ENCODE measurements at regions not wholly inside any gene's neighbourhood (a gene's known extent, or its start where the extent isn't known, plus 50 kb on each side); places are given as distances from the start of the nearest gene placed in this dataset.

DNA sequence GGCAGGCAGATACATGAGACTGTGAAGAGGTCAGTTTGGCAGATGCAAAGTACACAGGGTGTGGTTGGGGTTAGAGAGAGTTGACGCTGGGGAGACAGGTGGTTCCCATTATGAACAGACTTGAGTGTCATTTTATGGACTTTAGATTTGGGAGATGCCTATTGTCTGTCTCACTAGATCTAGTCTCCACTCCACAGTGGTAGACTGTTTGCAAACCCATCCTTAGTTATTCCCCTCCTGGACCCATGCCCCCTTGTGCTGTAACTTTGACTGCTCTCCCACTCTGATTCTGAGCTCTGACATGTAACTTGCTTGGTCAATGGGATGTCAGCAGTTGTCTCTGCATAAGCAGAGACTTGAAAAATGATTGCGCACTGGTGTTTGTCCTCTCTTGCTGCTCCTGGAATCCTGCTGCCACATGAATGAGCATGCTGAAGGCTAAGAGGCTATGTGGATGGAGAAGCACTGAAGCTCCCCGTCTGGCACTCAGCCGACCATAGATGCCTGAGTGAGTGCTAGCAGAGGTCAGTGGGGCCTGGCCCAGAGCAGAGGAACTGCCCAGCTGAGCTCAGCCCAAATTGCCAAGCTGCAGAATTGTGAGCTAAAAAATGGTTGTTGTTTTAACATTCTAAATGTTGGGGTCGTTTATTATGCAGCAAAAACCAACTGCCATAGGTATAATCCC is 88.2 kb downstream of the FAM43A start:
- H3K79me2 ChIP-seq (ENCODE audit: insufficient read depth), result no peaks in the 10 kb centered on the region
- H3F3A ChIP-seq (replicated peaks; ENCODE audit: insufficient read depth), result no peaks in the 10 kb centered on the region
- no peak overlapping the region for H3K4me2 ChIP-seq
- H3K36me3 ChIP-seq (replicated peaks in 1 of 2; ENCODE audit: control insufficient read depth in 1 of 2, insufficient read depth in 2 of 2, low read length in 1 of 2), result no peaks in the 10 kb centered on the region
- no peaks in the 10 kb centered on the region for H3K9me2 ChIP-seq
- ChIA-PET CTCF (interaction anchor here (0.6 to 1.2 kb wide), 3 partner anchors 103 to 1627 kb away, joined by 3 read pairs; no protein-coding TSS in a partner anchor), POLR2A (no interaction called here)
- H4K20me1 ChIP-seq (ENCODE audit: insufficient read depth), result no peaks in the 10 kb centered on the region
- no peaks in the 10 kb centered on the region for H3K9me3 ChIP-seq
- H3K9ac ChIP-seq, result no peak overlapping the region
- TF ChIP-seq RFX5 (IDR thresholded peaks at IDR 0.05; ENCODE audit: low read length), result no peak
- TF ChIP-seq NFIC (IDR thresholded peaks at IDR 0.05; ENCODE audit: borderline replicate concordance), result no peak
- TF ChIP-seq GATA2 (CRISPR knock-in tag; IDR thresholded peaks at IDR 0.05), result no peak
- TF ChIP-seq TAF1 (IDR thresholded peaks at IDR 0.05; ENCODE audit: borderline replicate concordance, low read depth, low read length), result no peak
- no peak for TF ChIP-seq CHD2 (IDR thresholded peaks at IDR 0.05; ENCODE audit: low read length, partially characterized antibody)
- no peak for TF ChIP-seq REST (IDR thresholded peaks at IDR 0.05; ENCODE audit: low read depth, low read length)
- TF ChIP-seq MAX (IDR thresholded peaks at IDR 0.05; ENCODE audit: low read depth), result no peak
- TF ChIP-seq RAD21 (IDR thresholded peaks at IDR 0.05; ENCODE audit: low read length), result no peak
- TF ChIP-seq RXRA (IDR thresholded peaks at IDR 0.05; ENCODE audit: borderline replicate concordance, low read depth), result no peak
- TF ChIP-seq CTCF (IDR thresholded peaks at IDR 0.05), result no peak
- TF ChIP-seq JUND (IDR thresholded peaks at IDR 0.05), result no peak
- no peak for TF ChIP-seq MXI1 (IDR thresholded peaks at IDR 0.05; ENCODE audit: low read depth, low read length)
- TF ChIP-seq TCF12 (IDR thresholded peaks at IDR 0.05), result no peak
- TF ChIP-seq FOSL2 (IDR thresholded peaks at IDR 0.05; ENCODE audit: borderline replicate concordance, low read depth), result no peak
- TF ChIP-seq ELF1 (IDR thresholded peaks at IDR 0.05), result no peak
- TF ChIP-seq TEAD4 (IDR thresholded peaks at IDR 0.05; ENCODE audit: borderline replicate concordance, insufficient read depth), result no peak
- TF ChIP-seq, protein P1, sequence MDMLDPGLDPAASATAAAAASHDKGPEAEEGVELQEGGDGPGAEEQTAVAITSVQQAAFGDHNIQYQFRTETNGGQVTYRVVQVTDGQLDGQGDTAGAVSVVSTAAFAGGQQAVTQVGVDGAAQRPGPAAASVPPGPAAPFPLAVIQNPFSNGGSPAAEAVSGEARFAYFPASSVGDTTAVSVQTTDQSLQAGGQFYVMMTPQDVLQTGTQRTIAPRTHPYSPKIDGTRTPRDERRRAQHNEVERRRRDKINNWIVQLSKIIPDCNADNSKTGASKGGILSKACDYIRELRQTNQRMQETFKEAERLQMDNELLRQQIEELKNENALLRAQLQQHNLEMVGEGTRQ (IDR thresholded peaks at IDR 0.05; ENCODE audit: borderline replicate concordance, low read depth, low read length), result no peak
- H3K4me3 ChIP-seq (ENCODE audit: low read depth in 2 of 2, low read length in 1 of 2), result no peak overlapping the region
- 51% methylated on average over 5 of the region's 5 CpGs for WGBS (ENCODE audit: low lambda C conversion rate)
- H3K27me3 ChIP-seq (ENCODE audit: insufficient read depth), result peaks cover 6% of the 10 kb centered on the region
- DNase-seq, result no peak
- peaks cover 5 to 7% of the 10 kb centered on the region in 2 experiments; a peak in 3 of 4 replicates for H3K4me1 ChIP-seq (ENCODE audit: control insufficient read depth in 1 of 2, insufficient read depth in 2 of 2, low read depth in 1 of 2, low read length in 1 of 2)
- no peak overlapping the region for H2AFZ ChIP-seq (ENCODE audit: low read depth)
- no peak overlapping the region for H3K27ac ChIP-seq (ENCODE audit: low read depth in 2 of 2, low read length in 1 of 2)
